Neuronal stem cell (in vitro differentiated cells): ENCODE measurements at regions not wholly inside any gene's neighbourhood (a gene's known extent, or its start where the extent isn't known, plus 50 kb on each side); places are given as distances from the start of the nearest gene placed in this dataset.

Source experiments
- DNase-seq: peaks from one replicate; pipeline ENCODE4 v3.0.0-alpha.2; 2013; ENCODE audit warnings: low spot score
- H2AFZ ChIP-seq: one replicate; pipeline ENCODE4 v1.6.1; 2013; ENCODE audit warnings: mild to moderate bottlenecking, low read length, inconsistent platforms
- H2AK5ac ChIP-seq: 2 replicates; pipeline ENCODE4 v1.6.1; 2013; ENCODE audit warnings: low read depth, mild to moderate bottlenecking, inconsistent platforms, low read length, moderate library complexity, mixed read lengths
- H2BK120ac ChIP-seq: 2 replicates; pipeline ENCODE4 v1.6.1; 2013; ENCODE audit warnings: low read depth, mild to moderate bottlenecking, inconsistent platforms, low read length, moderate library complexity, mixed read lengths
- H2BK12ac ChIP-seq: one replicate; pipeline ENCODE4 v1.6.1; 2013; ENCODE audit warnings: low read length, inconsistent platforms
- H2BK15ac ChIP-seq: 2 replicates; pipeline ENCODE4 v1.6.1; 2013; ENCODE audit warnings: mild to moderate bottlenecking, low read length, inconsistent platforms, mixed read lengths
- H2BK5ac ChIP-seq: one replicate; pipeline ENCODE4 v1.6.1; 2013; ENCODE audit warnings: inconsistent platforms, mild to moderate bottlenecking, low read length, moderate library complexity
- H3K14ac ChIP-seq: one replicate; pipeline ENCODE4 v1.6.1; 2013; ENCODE audit warnings: low read length, inconsistent platforms
- H3K18ac ChIP-seq: 2 replicates; pipeline ENCODE4 v1.6.1; 2013; ENCODE audit warnings: low read length, inconsistent platforms
- H3K23ac ChIP-seq: 2 replicates; pipeline ENCODE4 v1.6.1; 2013; ENCODE audit warnings: low read depth, mild to moderate bottlenecking, mixed read lengths, low read length, inconsistent platforms; ENCODE audit not compliant: poor library complexity
- H3K27ac ChIP-seq: replicated peaks from 3 replicates; pipeline ENCODE4 v1.5.1; 2013; ENCODE audit warnings: low read length, inconsistent platforms
- H3K27me3 ChIP-seq, 3 experiments: 2 replicates each; pipeline ENCODE4 v1.6.1; 2013; ENCODE audit warnings: low read length in 3 of 3, mild to moderate bottlenecking in 2 of 3, inconsistent platforms in 1 of 3, low read depth in 1 of 3, mixed read lengths in 1 of 3, moderate library complexity in 1 of 3; ENCODE audit not compliant: control insufficient read depth in 3 of 3, insufficient read depth in 3 of 3
- H3K36me3 ChIP-seq, 2 donors: replicated peaks in 1 of 2; 2 replicates each; pipeline ENCODE4 v1.6.1; 2013; ENCODE audit warnings: low read length in 2 of 2; ENCODE audit not compliant: control insufficient read depth in 2 of 2, insufficient read depth in 2 of 2
- H3K4ac ChIP-seq: 2 replicates; pipeline ENCODE4 v1.6.1; 2013; ENCODE audit warnings: inconsistent platforms, mild to moderate bottlenecking, low read length, moderate library complexity
- H3K4me1 ChIP-seq, 2 donors: 1 replicate in 1 of 2; 2 replicates in 1 of 2; pipeline ENCODE4 v1.6.1; 2013; ENCODE audit warnings: low read length in 2 of 2, low read depth in 1 of 2; ENCODE audit not compliant: control insufficient read depth in 2 of 2, insufficient read depth in 1 of 2
- H3K4me2 ChIP-seq: one replicate; pipeline ENCODE4 v1.6.1; 2013; ENCODE audit warnings: mild to moderate bottlenecking, low read length, inconsistent platforms; ENCODE audit not compliant: insufficient read depth, poor library complexity, severe bottlenecking
- H3K4me3 ChIP-seq, 2 donors: 2 replicates each; pipeline ENCODE4 v1.5.1; 2013; ENCODE audit warnings: low read length in 2 of 2, mild to moderate bottlenecking in 2 of 2, inconsistent platforms in 1 of 2, moderate library complexity in 1 of 2
- H3K79me1 ChIP-seq: one replicate; pipeline ENCODE4 v1.6.1; 2013; ENCODE audit warnings: low read depth, mild to moderate bottlenecking, inconsistent platforms, low read length, moderate library complexity
- H3K9ac ChIP-seq: one replicate; pipeline ENCODE4 v1.6.1; 2013; ENCODE audit warnings: mild to moderate bottlenecking, low read depth, low read length, inconsistent platforms; ENCODE audit not compliant: poor library complexity
- H3K9me3 ChIP-seq, 2 donors: replicated peaks in 1 of 2; 2 replicates each; pipeline versions ENCODE3 to v1.6.1; 2013; ENCODE audit warnings: low read length in 2 of 2, mild to moderate bottlenecking in 2 of 2, inconsistent platforms in 1 of 2, low read depth in 1 of 2, mixed read lengths in 1 of 2, moderate library complexity in 1 of 2; ENCODE audit not compliant: control insufficient read depth in 2 of 2, insufficient read depth in 1 of 2
- H4K8ac ChIP-seq: one replicate; pipeline ENCODE4 v1.6.1; 2013; ENCODE audit warnings: low read depth, mild to moderate bottlenecking, inconsistent platforms, low read length, moderate library complexity
- H4K91ac ChIP-seq: one replicate; pipeline ENCODE4 v1.6.1; 2013; ENCODE audit warnings: low read length, low read depth, mild to moderate bottlenecking, inconsistent platforms; ENCODE audit not compliant: poor library complexity
- WGBS, 2 donors: extraction: QIAGEN DNeasy Blood & Tissue Kit; methylation state at CpG; one replicate each; pipeline ENCODE4 v1.1.7; 2013; ENCODE audit warnings: missing lambda C conversion rate in 2 of 2, mixed read lengths in 1 of 2; ENCODE audit not compliant: insufficient read length in 2 of 2, insufficient replicate concordance in 1 of 2; ENCODE audit errors: extremely low coverage in 2 of 2; 5-methylcytosine and 5-hydroxymethylcytosine counted together

DNA sequence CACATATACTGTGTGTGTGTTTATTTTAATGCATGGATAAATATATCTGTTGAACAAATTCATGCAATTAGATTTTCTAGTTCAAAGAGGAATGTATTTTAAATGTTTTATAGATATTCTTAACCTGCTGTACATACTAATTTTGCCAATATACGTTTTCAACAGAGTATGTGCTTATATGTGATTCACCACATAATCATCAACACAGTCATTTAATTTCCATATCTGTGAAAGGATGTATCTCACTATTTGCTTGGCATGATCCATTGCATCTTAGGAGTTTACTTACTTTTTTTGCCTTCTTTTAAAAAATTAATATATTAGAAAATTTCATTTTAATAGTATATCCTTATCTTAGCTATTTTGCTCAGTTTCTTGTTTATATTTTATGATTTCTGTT is 902.3 kb upstream of the CITED2 start:
- H2BK120ac ChIP-seq = no peak overlapping the region
- no peaks in the 10 kb centered on the region for H3K9me3 ChIP-seq
- H3K27ac ChIP-seq = no peak overlapping the region
- H2AFZ ChIP-seq = no peak overlapping the region
- H3K4me2 ChIP-seq = no peak overlapping the region
- no peak overlapping the region for H2BK12ac ChIP-seq
- H2BK5ac ChIP-seq = no peak overlapping the region
- H3K4me1 ChIP-seq = peaks cover 0 to 5% of the 10 kb centered on the region in 2 donors
- no peak overlapping the region for H3K9ac ChIP-seq
- no peak overlapping the region for H3K14ac ChIP-seq
- H3K18ac ChIP-seq = no peak overlapping the region
- H3K27me3 ChIP-seq = no peaks in the 10 kb centered on the region
- no peaks in the 10 kb centered on the region for H3K79me1 ChIP-seq
- no peak for DNase-seq
- H3K4ac ChIP-seq = no peak overlapping the region
- H2AK5ac ChIP-seq = no peak overlapping the region
- H3K36me3 ChIP-seq = no peaks in the 10 kb centered on the region
- no peak overlapping the region for H4K91ac ChIP-seq
- H3K23ac ChIP-seq = no peak overlapping the region
- H4K8ac ChIP-seq = no peak overlapping the region
- H3K4me3 ChIP-seq = no peak overlapping the region
- WGBS, 2 donors = no CpG with 5 or more reads among the region's 1 CpG
- no peak overlapping the region for H2BK15ac ChIP-seq

DNA sequence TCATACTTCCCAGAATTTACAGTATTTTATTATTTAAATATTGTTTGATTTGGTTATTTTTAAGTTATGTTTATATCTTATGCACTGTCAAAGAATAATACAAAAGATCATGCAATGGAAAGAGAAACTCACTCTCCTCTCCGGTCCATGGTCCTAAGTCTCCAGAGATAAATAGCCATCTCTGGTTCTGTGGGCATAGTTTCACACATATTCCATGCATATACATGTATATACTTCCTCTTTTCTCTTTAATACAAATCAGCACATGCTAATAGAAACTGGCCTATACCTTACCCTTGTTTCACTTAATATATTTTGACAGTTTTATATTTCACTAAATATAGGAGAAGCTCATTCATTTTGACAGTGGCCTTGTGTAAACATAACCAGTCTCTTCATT is 901.7 kb upstream of the CITED2 start:
- no peak overlapping the region for H2AK5ac ChIP-seq
- H2BK5ac ChIP-seq = no peak overlapping the region
- no peak overlapping the region for H2BK15ac ChIP-seq
- no peaks in the 10 kb centered on the region for H3K36me3 ChIP-seq
- no peak overlapping the region for H3K9ac ChIP-seq
- no peak for DNase-seq
- WGBS, 2 donors = no CpG with 5 or more reads among the region's 1 CpG
- H3K27me3 ChIP-seq = no peaks in the 10 kb centered on the region
- no peak overlapping the region for H3K18ac ChIP-seq
- no peak overlapping the region for H2BK120ac ChIP-seq
- no peak overlapping the region for H3K4me2 ChIP-seq
- no peak overlapping the region for H4K8ac ChIP-seq
- H3K23ac ChIP-seq = no peak overlapping the region
- no peaks in the 10 kb centered on the region for H3K79me1 ChIP-seq
- H3K4ac ChIP-seq = no peak overlapping the region
- H3K4me3 ChIP-seq = no peak overlapping the region
- H2AFZ ChIP-seq = no peak overlapping the region
- H3K27ac ChIP-seq = no peak overlapping the region
- no peaks in the 10 kb centered on the region for H3K9me3 ChIP-seq
- H4K91ac ChIP-seq = no peak overlapping the region
- peaks cover 0 to 5% of the 10 kb centered on the region in 2 donors for H3K4me1 ChIP-seq
- H2BK12ac ChIP-seq = no peak overlapping the region
- H3K14ac ChIP-seq = no peak overlapping the region

DNA sequence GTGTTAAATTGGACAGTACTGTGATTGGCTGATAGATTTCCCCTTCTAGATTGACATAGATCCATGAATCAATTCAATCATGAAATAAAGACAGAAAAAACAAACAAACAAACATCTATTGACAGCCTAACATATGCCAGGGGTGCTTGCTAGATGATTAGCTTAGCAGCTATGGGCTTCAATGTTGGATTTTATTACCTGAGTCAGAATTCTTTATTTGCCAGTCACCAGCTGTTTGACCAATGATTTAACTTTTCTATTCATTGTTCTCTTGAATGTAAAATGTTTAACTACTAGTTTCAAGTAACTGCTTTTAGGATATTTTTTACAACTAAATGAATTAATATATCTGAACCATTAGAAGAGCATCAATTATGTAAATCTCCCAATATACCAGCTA is 901.3 kb upstream of the CITED2 start:
- H3K9me3 ChIP-seq = no peaks in the 10 kb centered on the region
- no peak overlapping the region for H2BK120ac ChIP-seq
- H2AFZ ChIP-seq = no peak overlapping the region
- H3K14ac ChIP-seq = no peak overlapping the region
- H2BK5ac ChIP-seq = no peak overlapping the region
- no peaks in the 10 kb centered on the region for H3K27me3 ChIP-seq
- no peak overlapping the region for H3K4me3 ChIP-seq
- H3K4me2 ChIP-seq = no peak overlapping the region
- DNase-seq = no peak
- no peak overlapping the region for H3K23ac ChIP-seq
- H2AK5ac ChIP-seq = no peak overlapping the region
- H2BK12ac ChIP-seq = no peak overlapping the region
- no peak overlapping the region for H3K9ac ChIP-seq
- no peak overlapping the region for H2BK15ac ChIP-seq
- H3K18ac ChIP-seq = no peak overlapping the region
- no peaks in the 10 kb centered on the region for H3K36me3 ChIP-seq
- H3K4ac ChIP-seq = no peak overlapping the region
- no peak overlapping the region for H3K27ac ChIP-seq
- no peak overlapping the region for H4K8ac ChIP-seq
- H3K79me1 ChIP-seq = no peaks in the 10 kb centered on the region
- H3K4me1 ChIP-seq = peaks cover 0 to 5% of the 10 kb centered on the region in 2 donors
- no peak overlapping the region for H4K91ac ChIP-seq

DNA sequence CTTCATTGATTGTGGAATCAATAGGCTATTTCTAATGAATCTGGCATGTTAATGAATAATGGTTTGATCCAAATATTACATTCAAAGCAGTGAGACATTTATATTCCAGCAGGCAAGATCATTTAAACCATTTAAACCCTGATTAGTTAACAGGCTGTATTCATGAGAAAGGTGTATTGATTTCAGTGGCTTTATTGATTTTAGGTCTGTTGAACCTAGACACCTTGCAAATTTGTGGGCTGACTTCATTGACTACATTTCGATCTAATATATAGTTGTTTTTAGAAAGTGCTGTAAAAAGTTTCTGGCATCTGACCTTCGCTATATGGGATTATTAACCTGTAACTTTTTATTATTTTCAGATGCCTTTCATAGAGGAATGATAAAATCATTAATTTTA is 900.1 kb upstream of the CITED2 start:
- Histone ChIP-seq H3K9ac (no peak overlapping the region), H3K4me1 (peaks cover 3 to 5% of the 10 kb centered on the region in 2 donors), H2AFZ (no peak overlapping the region), H4K8ac (no peak overlapping the region), H3K79me1 (no peaks in the 10 kb centered on the region), H2BK120ac (no peak overlapping the region), H2AK5ac (no peak overlapping the region), H2BK15ac (no peak overlapping the region), H3K23ac (no peak overlapping the region), H2BK12ac (no peak overlapping the region), H3K9me3 (no peaks in the 10 kb centered on the region), H3K36me3 (no peaks in the 10 kb centered on the region), H3K27me3 (no peaks in the 10 kb centered on the region), H3K18ac (no peak overlapping the region), H4K91ac (no peak overlapping the region), H3K4me2 (no peak overlapping the region), H3K27ac (no peak overlapping the region), H2BK5ac (no peak overlapping the region), H3K4ac (no peak overlapping the region), H3K14ac (no peak overlapping the region), H3K4me3 (no peak overlapping the region)
- WGBS, 2 donors = no CpG with 5 or more reads among the region's 2 CpGs
- no peak for DNase-seq
